HEK293T (cell line): ENCODE measurements at regions not wholly inside any gene's neighbourhood (a gene's known extent, or its start where the extent isn't known, plus 50 kb on each side); places are given as distances from the start of the nearest gene placed in this dataset.

Experiments used
- ARNT ChIP-seq: fragments of 450-650 bp; IDR thresholded peaks from 2 replicates; pipeline ENCODE4 v1.6.1; 2017; ENCODE audit warnings: mild to moderate bottlenecking
- BHLHE40 ChIP-seq: fragments of 450-650 bp; IDR thresholded peaks from 2 replicates; pipeline ENCODE4 v1.6.1; 2016; ENCODE audit warnings: mild to moderate bottlenecking, moderate library complexity, borderline replicate concordance
- FOXA1 ChIP-seq: fragments of 450-650 bp; IDR thresholded peaks from 2 replicates; pipeline ENCODE4 v1.6.1; 2016; ENCODE audit warnings: mild to moderate bottlenecking
- FOXM1 ChIP-seq: fragments of 450-650 bp; IDR thresholded peaks from 2 replicates; pipeline ENCODE4 v1.6.1; 2017; ENCODE audit warnings: mild to moderate bottlenecking, borderline replicate concordance

- TF ChIP-seq FOXM1 (no peak), ARNT (no peak), FOXA1 (no peak), BHLHE40 (no peak)
Observed at GRCh38 chr3:2029559-2029958, 69.1 kb upstream of the CNTN4 start.
